GM21723 (cell line): ENCODE measurements at regions not wholly inside any gene's neighbourhood (a gene's known extent, or its start where the extent isn't known, plus 50 kb on each side); places are given as distances from the start of the nearest gene placed in this dataset.
"Not testable (repeated sequence)": the region's sequence is repeated elsewhere in the genome, so short reads cannot be mapped to it uniquely, and the experiment has no call there.

Source experiments
- ATAC-seq: cut with Tn5 transposase; IDR thresholded peaks from one replicate; pipeline ENCODE4 v1.9.1; 2021; ENCODE audit warnings: mild to moderate bottlenecking, moderate library complexity; ENCODE audit not compliant: unreplicated experiment

GRCh38 chr19:28578786-28579505 lies 634.0 kb downstream of the UQCRFS1 start:
- no peak for ATAC-seq

GRCh38 chr19:28578208-28578607 lies 634.7 kb downstream of the UQCRFS1 start:
- ATAC-seq: no peak

- ATAC-seq: no peak
Measured at GRCh38 chr19:28577666-28578065, 635.3 kb downstream of the UQCRFS1 start.

GRCh38 chr19:28577233-28577632 lies 635.7 kb downstream of the UQCRFS1 start:
- no peak for ATAC-seq

- no peak for ATAC-seq
Measured at GRCh38 chr19:28575816-28576215, 637.1 kb downstream of the UQCRFS1 start.

GRCh38 chr19:28575312-28575711 lies 637.6 kb downstream of the UQCRFS1 start:
- not testable (repeated sequence) for ATAC-seq

GRCh38 chr19:28574212-28574611 lies 638.7 kb downstream of the UQCRFS1 start:
- no peak for ATAC-seq

- ATAC-seq: no peak
Measured at GRCh38 chr19:28569132-28570131, 643.5 kb downstream of the UQCRFS1 start.

- ATAC-seq: no peak
Measured at GRCh38 chr19:28567834-28568233, 645.1 kb downstream of the UQCRFS1 start.

GRCh38 chr19:28563964-28564921 lies 648.7 kb downstream of the UQCRFS1 start:
- no peak for ATAC-seq

GRCh38 chr19:28560786-28561185 lies 652.2 kb downstream of the UQCRFS1 start:
- no peak for ATAC-seq

- ATAC-seq: no peak
Measured at GRCh38 chr19:28558783-28559182, 654.2 kb downstream of the UQCRFS1 start.

- no peak for ATAC-seq
Measured at GRCh38 chr19:28556371-28556770, 656.6 kb downstream of the UQCRFS1 start.

GRCh38 chr19:28555317-28555716 lies 657.6 kb downstream of the UQCRFS1 start:
- no peak for ATAC-seq

GRCh38 chr19:28554321-28555091 lies 658.4 kb downstream of the UQCRFS1 start:
- ATAC-seq: no peak

GRCh38 chr19:28553764-28554163 lies 659.2 kb downstream of the UQCRFS1 start:
- no peak for ATAC-seq

- ATAC-seq: no peak
Measured at GRCh38 chr19:28553005-28553404, 659.9 kb downstream of the UQCRFS1 start.

- ATAC-seq: no peak
Measured at GRCh38 chr19:28549680-28550277, 663.2 kb downstream of the UQCRFS1 start.

- ATAC-seq: no peak
Measured at GRCh38 chr19:28546148-28546685, 666.7 kb downstream of the UQCRFS1 start.
